HFFc6 (cell line): ENCODE measurements at regions not wholly inside any gene's neighbourhood (a gene's known extent, or its start where the extent isn't known, plus 50 kb on each side); places are given as distances from the start of the nearest gene placed in this dataset.

Experiments
- DNase-seq: peaks from one replicate; pipeline ENCODE4 v3.0.0-alpha.2; 2018
- H3K27ac Mint-ChIP-seq: 2 replicates; pipeline ENCODE4 v1.8.0; 2020; ENCODE audit warnings: mild to moderate bottlenecking, mixed read lengths
- H3K27me3 Mint-ChIP-seq: 2 replicates; pipeline ENCODE4 v1.8.0; 2021; ENCODE audit warnings: mild to moderate bottlenecking, moderate library complexity, mixed read lengths; ENCODE audit not compliant: insufficient read depth
- H3K36me3 Mint-ChIP-seq: 2 replicates; pipeline ENCODE4 v1.8.0; 2021; ENCODE audit warnings: low read depth, mixed read lengths
- H3K4me1 Mint-ChIP-seq: 2 replicates; pipeline ENCODE4 v1.8.0; 2020; ENCODE audit warnings: low read depth, mixed read lengths
- H3K4me3 Mint-ChIP-seq: 2 replicates; pipeline ENCODE4 v1.8.0; 2020; ENCODE audit warnings: mild to moderate bottlenecking, moderate library complexity, mixed read lengths
- H3K9me3 Mint-ChIP-seq: 2 replicates; pipeline ENCODE4 v1.8.0; 2020; ENCODE audit warnings: mild to moderate bottlenecking, mixed read lengths
- TF ChIP-seq, protein P1 (sequence below): fragments of 200-600 bp; sonication (generic); IDR thresholded peaks from 2 replicates; pipeline ENCODE4 v1.5.0; 2021; ENCODE audit warnings: antibody characterized with exemption, mild to moderate bottlenecking

DNA sequence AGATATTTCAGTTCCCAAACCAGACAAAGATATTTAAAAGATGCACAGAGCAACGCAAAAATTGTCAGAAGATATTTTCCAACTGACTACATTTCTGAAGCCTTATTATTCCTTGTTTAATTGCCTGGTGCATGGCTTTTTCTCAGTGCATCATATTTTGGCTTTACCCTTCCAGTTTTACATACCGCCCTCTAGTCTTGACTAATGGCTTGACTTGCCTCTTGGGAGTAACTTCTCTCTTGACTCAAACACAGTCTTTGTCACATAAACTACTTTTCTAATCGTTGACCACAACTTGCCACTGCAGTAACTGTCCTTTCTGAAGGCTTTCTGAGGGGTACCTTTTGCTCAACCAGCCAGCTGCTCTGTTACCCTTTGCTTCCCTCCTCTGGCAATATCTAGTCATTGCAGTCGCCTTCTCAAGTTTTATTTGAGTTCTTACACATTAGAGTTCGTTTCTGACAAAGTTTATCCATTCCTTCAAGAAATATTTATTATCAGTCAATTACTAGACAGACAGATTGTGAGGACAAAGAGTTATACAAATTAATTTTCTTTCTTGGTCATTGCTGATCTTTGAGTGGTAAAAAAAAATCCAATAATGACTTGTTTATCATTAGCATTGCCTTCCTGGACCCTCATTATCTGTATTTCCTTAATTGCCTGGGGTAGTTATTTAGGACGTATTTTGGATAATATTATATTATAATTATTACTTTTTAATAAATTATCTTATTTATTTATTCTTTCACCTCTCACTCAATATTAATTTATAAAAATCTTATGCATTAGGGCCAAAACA, 506.9 kb upstream of the PCDH10 start:
- peak; percentile 37 for DNase-seq
- H3K27ac Mint-ChIP-seq = no peak overlapping the region
- no peak overlapping the region for H3K4me3 Mint-ChIP-seq

DNA sequence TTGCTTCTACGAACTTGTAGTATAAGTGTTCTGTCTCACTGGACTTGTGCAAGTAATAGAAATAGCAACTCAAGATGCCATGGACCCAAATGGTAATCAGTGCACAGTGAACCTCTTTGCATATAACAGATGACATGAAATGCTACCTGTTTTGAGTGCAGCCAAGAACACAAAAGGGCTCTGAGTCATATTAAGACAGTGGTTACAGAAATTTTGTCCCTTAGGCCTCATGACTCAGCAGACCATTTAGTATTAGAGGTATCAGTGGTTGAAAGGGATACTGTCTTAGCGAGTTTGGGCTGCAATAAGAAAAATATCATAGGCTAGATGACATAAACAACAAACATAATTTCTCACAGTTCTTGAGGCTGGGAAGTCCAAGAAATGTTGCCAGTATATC, 502.9 kb upstream of the PCDH10 start:
- no peaks in the 10 kb centered on the region for H3K36me3 Mint-ChIP-seq
- no peaks in the 10 kb centered on the region; the same call in 1 of the 2 replicates for H3K4me1 Mint-ChIP-seq
- peak; percentile 2 for DNase-seq
- H3K27ac Mint-ChIP-seq = no peak overlapping the region
- H3K9me3 Mint-ChIP-seq = peaks cover 4% of the 10 kb centered on the region; the same call in 1 of the 2 replicates
- H3K27me3 Mint-ChIP-seq = no peaks in the 10 kb centered on the region
- TF ChIP-seq, protein P1, sequence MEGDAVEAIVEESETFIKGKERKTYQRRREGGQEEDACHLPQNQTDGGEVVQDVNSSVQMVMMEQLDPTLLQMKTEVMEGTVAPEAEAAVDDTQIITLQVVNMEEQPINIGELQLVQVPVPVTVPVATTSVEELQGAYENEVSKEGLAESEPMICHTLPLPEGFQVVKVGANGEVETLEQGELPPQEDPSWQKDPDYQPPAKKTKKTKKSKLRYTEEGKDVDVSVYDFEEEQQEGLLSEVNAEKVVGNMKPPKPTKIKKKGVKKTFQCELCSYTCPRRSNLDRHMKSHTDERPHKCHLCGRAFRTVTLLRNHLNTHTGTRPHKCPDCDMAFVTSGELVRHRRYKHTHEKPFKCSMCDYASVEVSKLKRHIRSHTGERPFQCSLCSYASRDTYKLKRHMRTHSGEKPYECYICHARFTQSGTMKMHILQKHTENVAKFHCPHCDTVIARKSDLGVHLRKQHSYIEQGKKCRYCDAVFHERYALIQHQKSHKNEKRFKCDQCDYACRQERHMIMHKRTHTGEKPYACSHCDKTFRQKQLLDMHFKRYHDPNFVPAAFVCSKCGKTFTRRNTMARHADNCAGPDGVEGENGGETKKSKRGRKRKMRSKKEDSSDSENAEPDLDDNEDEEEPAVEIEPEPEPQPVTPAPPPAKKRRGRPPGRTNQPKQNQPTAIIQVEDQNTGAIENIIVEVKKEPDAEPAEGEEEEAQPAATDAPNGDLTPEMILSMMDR = no peak
- H3K4me3 Mint-ChIP-seq = no peak overlapping the region

More for the DNA sequence above, 506.9 kb upstream of the PCDH10 start:
- peaks cover 5% of the 10 kb centered on the region; the same call in 1 of the 2 replicates for H3K36me3 Mint-ChIP-seq
- TF ChIP-seq, protein P1 = peak; percentile 81
- H3K27me3 Mint-ChIP-seq = no peaks in the 10 kb centered on the region
- peaks cover 6% of the 10 kb centered on the region; the same call in 1 of the 2 replicates for H3K9me3 Mint-ChIP-seq
- no peaks in the 10 kb centered on the region; the same call in 1 of the 2 replicates for H3K4me1 Mint-ChIP-seq

DNA sequence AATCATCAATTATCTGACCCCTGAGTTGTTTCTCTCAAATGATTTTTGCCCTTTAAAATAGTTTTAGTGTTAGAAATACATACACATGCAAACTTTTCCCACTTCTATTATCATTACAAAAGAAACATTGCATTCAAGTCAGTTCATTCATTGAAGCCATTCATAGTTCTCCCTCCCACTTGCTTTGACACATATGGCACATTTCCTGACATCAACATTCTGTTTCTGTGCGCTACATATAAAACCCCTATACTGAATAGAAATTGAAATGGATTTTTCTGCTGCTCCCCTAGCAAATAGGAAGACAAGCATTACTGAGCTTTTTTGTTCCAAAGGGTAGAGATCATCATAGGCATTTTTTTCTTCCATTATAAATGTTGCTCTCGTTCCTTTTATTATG, 497.9 kb upstream of the PCDH10 start:
- Mint-ChIP-seq H3K4me3 (no peak overlapping the region), H3K27ac (no peak overlapping the region), H3K4me1 (no peaks in the 10 kb centered on the region), H3K9me3 (peaks cover 11% of the 10 kb centered on the region), H3K27me3 (no peaks in the 10 kb centered on the region), H3K36me3 (no peaks in the 10 kb centered on the region)
- TF ChIP-seq, protein P1 = no peak
- no peak for DNase-seq

DNA sequence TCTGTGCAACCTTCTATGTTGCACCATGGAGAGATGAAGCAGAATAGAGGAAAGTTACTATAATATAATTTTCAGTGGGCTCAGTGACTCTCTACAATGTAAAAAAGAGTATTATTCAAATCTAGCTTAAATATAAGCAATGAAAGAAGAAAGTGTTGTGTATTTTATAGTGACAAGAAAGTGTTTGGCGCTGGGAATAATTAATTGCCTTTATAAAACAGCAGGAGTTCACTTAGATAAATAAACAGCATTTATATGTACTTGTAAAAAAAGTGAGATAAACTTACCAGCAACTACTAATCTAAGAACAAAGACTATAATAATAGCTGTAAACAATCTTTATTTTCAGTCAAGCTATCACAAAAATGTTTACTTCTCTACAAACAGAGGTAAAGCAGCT, 488.9 kb upstream of the PCDH10 start:
- TF ChIP-seq, protein P1 = no peak
- no peaks in the 10 kb centered on the region for H3K4me1 Mint-ChIP-seq
- H3K27me3 Mint-ChIP-seq = no peaks in the 10 kb centered on the region
- no peaks in the 10 kb centered on the region for H3K36me3 Mint-ChIP-seq
- H3K4me3 Mint-ChIP-seq = no peak overlapping the region
- DNase-seq = no peak
- H3K27ac Mint-ChIP-seq = no peak overlapping the region
- H3K9me3 Mint-ChIP-seq = peaks cover 12% of the 10 kb centered on the region

DNA sequence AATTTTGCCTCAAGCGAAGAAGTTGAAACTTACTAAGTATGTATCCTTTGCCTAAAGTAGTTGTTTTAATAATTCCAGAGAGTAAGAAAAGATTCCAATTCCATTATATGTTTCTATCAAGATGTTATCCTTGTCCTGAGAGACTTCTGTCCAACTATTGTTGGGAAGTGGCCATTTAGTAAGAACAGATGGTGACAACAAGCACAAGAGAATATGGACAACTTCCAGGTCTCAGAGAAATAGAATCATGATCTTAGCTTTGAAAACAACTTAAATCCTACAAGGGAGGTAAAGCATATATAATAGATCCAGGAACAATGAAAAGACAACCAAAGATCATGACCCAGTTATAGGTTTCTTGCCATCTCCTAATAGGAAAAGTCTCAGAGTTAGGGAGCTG, 486.6 kb upstream of the PCDH10 start:
- Mint-ChIP-seq H3K4me3 (no peak overlapping the region), H3K9me3 (peaks cover 17% of the 10 kb centered on the region), H3K27ac (no peak overlapping the region), H3K4me1 (no peaks in the 10 kb centered on the region), H3K27me3 (peaks cover 3% of the 10 kb centered on the region; the same call in 1 of the 2 replicates), H3K36me3 (no peaks in the 10 kb centered on the region)
- TF ChIP-seq, protein P1 = no peak
- DNase-seq = no peak
